SK-N-SH (cell line): ENCODE measurements at regions not wholly inside any gene's neighbourhood (a gene's known extent, or its start where the extent isn't known, plus 50 kb on each side); places are given as distances from the start of the nearest gene placed in this dataset.

Experiments used
- CTCF ChIA-PET: fragments of 300-600, 350-600 bp; formaldehyde crosslinking; extraction: SDS; loops from one replicate; lab custom pipeline; 2021; lab: Yijun Ruan, JAX
- POLR2A ChIA-PET: fragments of 350-600 bp; sonication (Branson Sonifier 250); formaldehyde crosslinking; extraction: SDS; loops from one replicate; lab custom pipeline; 2020; ENCODE audit warnings: antibody characterized with exemption, inconsistent platforms; lab: Yijun Ruan, JAX
- DNase-seq: peaks from one replicate; pipeline ENCODE4 v3.0.0; 2012
- H2AFZ ChIP-seq: fragments of 200-600 bp; sonication (generic); 2 replicates; pipeline ENCODE4 v1.8.1; 2016; ENCODE audit warnings: antibody characterized with exemption, mild to moderate bottlenecking, low read depth
- H3F3A ChIP-seq: fragments of 200-600 bp; sonication (generic); replicated peaks from 2 replicates; pipeline ENCODE3; 2016; ENCODE audit warnings: antibody characterized with exemption, mild to moderate bottlenecking; ENCODE audit not compliant: insufficient read depth
- H3K27ac ChIP-seq, 2 experiments: fragments of 200-500 bp in 1 of 2; fragments of 200-600 bp in 1 of 2; sonication (Bioruptor generic) in 1 of 2; sonication (generic), shearing (Covaris generic) in 1 of 2; 2 replicates each; pipeline versions ENCODE4 v1.5.1 to v1.6.1; 2014 to 2016; ENCODE audit warnings: low read depth in 2 of 2, inconsistent platforms in 1 of 2, low read length in 1 of 2, mild to moderate bottlenecking in 1 of 2, mixed read lengths in 1 of 2
- H3K27me3 ChIP-seq: fragments of 200-600 bp; sonication (generic), shearing (Covaris generic); 2 replicates; pipeline ENCODE4 v1.6.1; 2016; ENCODE audit warnings: mixed run types; ENCODE audit not compliant: insufficient read depth
- H3K36me3 ChIP-seq, 2 experiments: fragments of 200-500 bp in 1 of 2; fragments of 200-600 bp in 1 of 2; sonication (Bioruptor generic) in 1 of 2; sonication (generic) in 1 of 2; replicated peaks in 1 of 2; 2 replicates each; pipeline versions ENCODE3 to v1.5.1; 2014 to 2016; ENCODE audit warnings: low read length in 1 of 2, mild to moderate bottlenecking in 1 of 2; ENCODE audit not compliant: insufficient read depth in 2 of 2, control insufficient read depth in 1 of 2
- H3K4me1 ChIP-seq, 2 experiments: fragments of 200-500 bp in 1 of 2; fragments of 200-600 bp in 1 of 2; sonication (Bioruptor generic) in 1 of 2; sonication (generic), shearing (Covaris generic) in 1 of 2; 2 replicates each; pipeline versions ENCODE4 v1.5.1 to v1.6.1; 2014 to 2016; ENCODE audit warnings: low read depth in 1 of 2, low read length in 1 of 2, mixed run types in 1 of 2; ENCODE audit not compliant: insufficient read depth in 2 of 2, control insufficient read depth in 1 of 2
- H3K4me2 ChIP-seq: fragments of 200-600 bp; sonication (generic), shearing (Covaris generic); 2 replicates; pipeline ENCODE4 v1.6.1; 2017; ENCODE audit warnings: mixed run types
- H3K4me3 ChIP-seq, 2 experiments: fragments of 200-500 bp in 1 of 2; fragments of 200-600 bp in 1 of 2; sonication (Bioruptor generic) in 1 of 2; sonication (generic), shearing (Covaris generic) in 1 of 2; 2 replicates each; pipeline versions ENCODE4 v1.5.1 to v1.8.1; 2014 to 2016; ENCODE audit warnings: low read depth in 2 of 2, inconsistent platforms in 1 of 2, low read length in 1 of 2, mild to moderate bottlenecking in 1 of 2, mixed read lengths in 1 of 2, moderate library complexity in 1 of 2
- H3K79me2 ChIP-seq: fragments of 200-600 bp; sonication (generic); 2 replicates; pipeline ENCODE4 v1.8.1; 2017; ENCODE audit warnings: mild to moderate bottlenecking; ENCODE audit not compliant: insufficient read depth
- H3K9ac ChIP-seq: fragments of 200-600 bp; sonication (generic); 2 replicates; pipeline ENCODE4 v1.6.1; 2017; ENCODE audit warnings: mixed run types
- H3K9me2 ChIP-seq: fragments of 200-600 bp; sonication (generic); 2 replicates; pipeline ENCODE4 v1.6.1; 2017; ENCODE audit warnings: mixed run types
- H3K9me3 ChIP-seq: fragments of 200-600 bp; sonication (generic); 2 replicates; pipeline ENCODE4 v1.6.1; 2017; ENCODE audit warnings: mixed run types, mild to moderate bottlenecking, moderate library complexity
- H4K20me1 ChIP-seq: fragments of 200-600 bp; sonication (generic); 2 replicates; pipeline ENCODE4 v1.6.1; 2017; ENCODE audit warnings: mild to moderate bottlenecking, mixed run types; ENCODE audit not compliant: insufficient read depth
- CHD2 ChIP-seq: fragments of 150-350 bp; IDR thresholded peaks from 2 replicates; pipeline ENCODE4 v1.6.1; 2018; ENCODE audit warnings: low read length; ENCODE audit not compliant: partially characterized antibody
- CTCF ChIP-seq: fragments of 200-600 bp; sonication (generic); IDR thresholded peaks from 2 replicates; pipeline ENCODE4 v1.6.1; 2017; ENCODE audit warnings: antibody characterized with exemption, mild to moderate bottlenecking, moderate library complexity
- ELF1 ChIP-seq: IDR thresholded peaks from 2 replicates; pipeline ENCODE4 v1.4.0; 2012
- EP300 ChIP-seq, 2 experiments: IDR thresholded peaks; 2 replicates each; pipeline versions ENCODE4 v1.4.0 to v1.6.1; 2012; ENCODE audit warnings: borderline replicate concordance in 1 of 2, low read depth in 1 of 2, low read length in 1 of 2
- JUND ChIP-seq: IDR thresholded peaks from 2 replicates; pipeline ENCODE4 v1.4.0; 2012
- NRF1 ChIP-seq: IDR thresholded peaks from 2 replicates; pipeline ENCODE4 v1.6.1; 2012; ENCODE audit warnings: low read depth, mild to moderate bottlenecking, low read length
- POLR2AphosphoS5 ChIP-seq: IDR thresholded peaks from 2 replicates; pipeline ENCODE4 v1.6.1; 2012; ENCODE audit warnings: low read depth, low read length
- RXRA ChIP-seq: IDR thresholded peaks from 2 replicates; pipeline ENCODE4 v1.4.0; 2012; ENCODE audit warnings: low read depth, mild to moderate bottlenecking, borderline replicate concordance
- SMC3 ChIP-seq: IDR thresholded peaks from 2 replicates; pipeline ENCODE4 v1.6.1; 2012; ENCODE audit warnings: low read depth, low read length, improper control_type of control experiment
- TEAD4 ChIP-seq: IDR thresholded peaks from 2 replicates; pipeline ENCODE4 v1.4.0; 2012; ENCODE audit warnings: mild to moderate bottlenecking, borderline replicate concordance; ENCODE audit not compliant: insufficient read depth
- USF2 ChIP-seq: fragments of 150-350 bp; IDR thresholded peaks from 2 replicates; pipeline ENCODE4 v1.6.1; 2017; ENCODE audit warnings: antibody characterized with exemption, low read length, low read depth, borderline replicate concordance
- ZBTB33 ChIP-seq: IDR thresholded peaks from 2 replicates; pipeline ENCODE4 v1.4.0; 2012; ENCODE audit warnings: low read depth, borderline replicate concordance
- WGBS: methylation state at CpG from one replicate; pipeline ENCODE4 v1.1.6; 2017; ENCODE audit warnings: low lambda C conversion rate; 5-methylcytosine and 5-hydroxymethylcytosine counted together
- TF ChIP-seq, protein P1 (sequence below): IDR thresholded peaks from 2 replicates; pipeline ENCODE4 v1.6.1; 2012; ENCODE audit warnings: mild to moderate bottlenecking, low read depth, low read length, moderate library complexity
- TF ChIP-seq, protein P2 (sequence below): IDR thresholded peaks from 2 replicates; pipeline ENCODE4 v1.4.0; 2012; ENCODE audit warnings: low read depth

DNA sequence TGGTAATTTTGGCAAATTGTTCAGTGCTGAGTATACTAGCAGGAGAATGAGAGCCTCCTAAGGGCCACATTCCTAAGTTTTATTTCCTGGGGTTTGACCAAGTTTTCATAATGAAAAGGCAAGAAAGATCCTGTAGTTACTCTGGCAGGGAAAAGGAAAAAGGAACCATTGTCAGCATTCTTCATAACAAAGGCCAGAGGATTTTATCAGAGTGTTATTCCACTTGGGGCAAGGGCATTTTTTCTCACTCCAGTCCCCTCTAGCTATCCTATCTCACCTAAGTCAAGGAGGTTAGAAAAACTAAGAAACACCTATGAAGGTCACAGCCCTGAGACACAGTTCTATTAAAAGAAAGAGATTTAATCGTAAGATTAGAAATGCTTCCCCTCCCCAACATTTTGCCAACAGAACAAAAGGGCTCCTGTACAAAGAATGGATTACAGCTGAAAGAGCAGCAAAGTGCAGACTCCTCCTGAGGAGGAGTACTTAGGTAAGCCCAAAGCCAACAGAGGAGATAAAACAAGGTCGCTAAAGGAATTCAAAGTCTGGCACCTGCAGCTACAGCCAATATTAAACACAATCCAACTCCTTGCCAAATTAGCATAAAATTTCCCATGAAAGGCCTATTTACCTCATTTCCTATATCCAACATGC is 162.4 kb downstream of the GALC start:
- H3K4me1 ChIP-seq: no peaks in the 10 kb centered on the region
- H4K20me1 ChIP-seq: no peaks in the 10 kb centered on the region
- H3K36me3 ChIP-seq: no peaks in the 10 kb centered on the region
- H3F3A ChIP-seq: no peaks in the 10 kb centered on the region
- H3K27me3 ChIP-seq: no peaks in the 10 kb centered on the region
- no peaks in the 10 kb centered on the region for H3K9me2 ChIP-seq
- no peak overlapping the region for H3K4me3 ChIP-seq
- POLR2A ChIA-PET: no interaction called here
- H3K79me2 ChIP-seq: no peaks in the 10 kb centered on the region
- H3K27ac ChIP-seq: no peak overlapping the region
- H2AFZ ChIP-seq: no peak overlapping the region
- H3K4me2 ChIP-seq: no peak overlapping the region
- no peak overlapping the region for H3K9ac ChIP-seq
- TF ChIP-seq POLR2AphosphoS5 (no peak), ELF1 (no peak), JUND (no peak), RXRA (no peak), EP300 (IDR thresholded peaks at IDR 0.05; ENCODE audit: borderline replicate concordance in 1 of 2, low read depth in 1 of 2, low read length in 1 of 2) (no peak), SMC3 (no peak), USF2 (no peak), CHD2 (no peak), ZBTB33 (no peak), NRF1 (no peak), TEAD4 (no peak), CTCF (no peak)
- TF ChIP-seq, protein P1, sequence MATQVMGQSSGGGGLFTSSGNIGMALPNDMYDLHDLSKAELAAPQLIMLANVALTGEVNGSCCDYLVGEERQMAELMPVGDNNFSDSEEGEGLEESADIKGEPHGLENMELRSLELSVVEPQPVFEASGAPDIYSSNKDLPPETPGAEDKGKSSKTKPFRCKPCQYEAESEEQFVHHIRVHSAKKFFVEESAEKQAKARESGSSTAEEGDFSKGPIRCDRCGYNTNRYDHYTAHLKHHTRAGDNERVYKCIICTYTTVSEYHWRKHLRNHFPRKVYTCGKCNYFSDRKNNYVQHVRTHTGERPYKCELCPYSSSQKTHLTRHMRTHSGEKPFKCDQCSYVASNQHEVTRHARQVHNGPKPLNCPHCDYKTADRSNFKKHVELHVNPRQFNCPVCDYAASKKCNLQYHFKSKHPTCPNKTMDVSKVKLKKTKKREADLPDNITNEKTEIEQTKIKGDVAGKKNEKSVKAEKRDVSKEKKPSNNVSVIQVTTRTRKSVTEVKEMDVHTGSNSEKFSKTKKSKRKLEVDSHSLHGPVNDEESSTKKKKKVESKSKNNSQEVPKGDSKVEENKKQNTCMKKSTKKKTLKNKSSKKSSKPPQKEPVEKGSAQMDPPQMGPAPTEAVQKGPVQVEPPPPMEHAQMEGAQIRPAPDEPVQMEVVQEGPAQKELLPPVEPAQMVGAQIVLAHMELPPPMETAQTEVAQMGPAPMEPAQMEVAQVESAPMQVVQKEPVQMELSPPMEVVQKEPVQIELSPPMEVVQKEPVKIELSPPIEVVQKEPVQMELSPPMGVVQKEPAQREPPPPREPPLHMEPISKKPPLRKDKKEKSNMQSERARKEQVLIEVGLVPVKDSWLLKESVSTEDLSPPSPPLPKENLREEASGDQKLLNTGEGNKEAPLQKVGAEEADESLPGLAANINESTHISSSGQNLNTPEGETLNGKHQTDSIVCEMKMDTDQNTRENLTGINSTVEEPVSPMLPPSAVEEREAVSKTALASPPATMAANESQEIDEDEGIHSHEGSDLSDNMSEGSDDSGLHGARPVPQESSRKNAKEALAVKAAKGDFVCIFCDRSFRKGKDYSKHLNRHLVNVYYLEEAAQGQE: no peak
- TF ChIP-seq, protein P2, sequence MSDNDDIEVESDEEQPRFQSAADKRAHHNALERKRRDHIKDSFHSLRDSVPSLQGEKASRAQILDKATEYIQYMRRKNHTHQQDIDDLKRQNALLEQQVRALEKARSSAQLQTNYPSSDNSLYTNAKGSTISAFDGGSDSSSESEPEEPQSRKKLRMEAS: no peak
- 0% methylated on average over 2 of the region's 2 CpGs for WGBS
- no peaks in the 10 kb centered on the region for H3K9me3 ChIP-seq
- no peak for DNase-seq
- CTCF ChIA-PET: no interaction called here
